RWPE1 (cell line): ENCODE measurements at regions not wholly inside any gene's neighbourhood (a gene's known extent, or its start where the extent isn't known, plus 50 kb on each side); places are given as distances from the start of the nearest gene placed in this dataset.

Experiments used
- CTCF ChIA-PET: fragments of 350-600 bp; sonication (Branson Sonifier 250); formaldehyde crosslinking; extraction: SDS; loops from one replicate; lab custom pipeline; 2021; lab: Yijun Ruan, JAX
- POLR2A ChIA-PET: fragments of 400-600 bp; formaldehyde crosslinking; extraction: SDS; loops from one replicate; lab custom pipeline; 2020; ENCODE audit warnings: antibody characterized with exemption; ENCODE audit not compliant: low non-redundant PET; lab: Yijun Ruan, JAX
- DNase-seq: peaks from one replicate; pipeline ENCODE4 v3.0.0; 2012; ENCODE audit warnings: low spot score
- H3K27ac ChIP-seq: fragments of 450-650 bp; 2 replicates; pipeline ENCODE4 v1.5.1; 2017
- CTCF ChIP-seq: fragments of 450-650 bp; conservative IDR thresholded peaks from 2 replicates; pipeline ENCODE4 v1.5.1; 2017; ENCODE audit warnings: low read depth, mild to moderate bottlenecking

DNA sequence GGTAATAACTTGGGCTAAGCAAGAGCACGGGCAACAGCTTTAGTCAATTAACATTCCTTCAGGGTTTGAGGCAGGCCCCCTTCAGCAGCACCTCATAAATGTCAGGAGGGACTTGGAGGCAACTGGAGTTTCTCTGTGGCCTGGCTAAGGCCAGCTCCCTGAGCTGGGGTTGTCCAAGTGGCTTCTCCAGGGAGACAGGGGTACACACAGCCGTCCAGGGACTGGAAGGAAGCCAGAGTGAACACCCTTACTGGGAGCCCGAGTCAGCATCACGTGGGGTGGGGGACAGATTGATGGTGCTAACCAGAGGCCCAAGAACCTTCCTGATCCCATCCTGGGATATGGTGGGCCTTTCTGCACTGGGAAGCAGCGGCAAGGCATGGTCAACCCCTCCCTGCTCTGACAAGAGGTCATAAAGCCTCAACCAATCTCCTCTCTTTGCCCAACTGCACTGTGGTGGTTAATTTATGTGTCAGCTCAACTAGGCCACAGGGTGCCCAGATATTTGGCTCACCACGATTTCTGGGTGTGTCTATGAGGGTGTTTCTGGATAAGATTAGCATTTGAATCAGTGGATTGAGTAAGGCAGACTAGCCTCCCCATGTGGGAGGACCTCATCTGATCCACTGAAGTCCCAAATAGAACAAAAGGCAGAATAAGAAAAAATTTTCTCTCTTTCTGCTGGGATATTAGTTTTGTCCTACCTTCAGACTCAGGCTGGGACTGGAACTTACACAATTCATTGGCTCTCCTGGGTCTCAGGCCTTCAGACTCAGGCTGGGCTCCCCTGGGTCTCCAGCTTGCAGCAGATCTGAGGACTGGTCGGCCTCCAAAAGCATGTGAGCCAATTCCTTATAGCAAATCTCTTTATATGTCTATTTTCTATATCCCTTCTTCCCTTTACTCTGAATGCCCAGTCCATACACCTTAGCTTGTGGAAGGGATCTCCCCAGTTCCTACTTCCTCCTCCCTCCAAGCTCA lies 127.2 kb upstream of the LARP1 start:
- ChIA-PET POLR2A (no interaction called here), CTCF (interaction anchor here (0.6 to 1.1 kb wide), 2 partner anchors 18 to 267 kb away, joined by 3 read pairs; no protein-coding TSS in a partner anchor)
- TF ChIP-seq CTCF, result no peak
- no peak overlapping the region for H3K27ac ChIP-seq
- no peak for DNase-seq

DNA sequence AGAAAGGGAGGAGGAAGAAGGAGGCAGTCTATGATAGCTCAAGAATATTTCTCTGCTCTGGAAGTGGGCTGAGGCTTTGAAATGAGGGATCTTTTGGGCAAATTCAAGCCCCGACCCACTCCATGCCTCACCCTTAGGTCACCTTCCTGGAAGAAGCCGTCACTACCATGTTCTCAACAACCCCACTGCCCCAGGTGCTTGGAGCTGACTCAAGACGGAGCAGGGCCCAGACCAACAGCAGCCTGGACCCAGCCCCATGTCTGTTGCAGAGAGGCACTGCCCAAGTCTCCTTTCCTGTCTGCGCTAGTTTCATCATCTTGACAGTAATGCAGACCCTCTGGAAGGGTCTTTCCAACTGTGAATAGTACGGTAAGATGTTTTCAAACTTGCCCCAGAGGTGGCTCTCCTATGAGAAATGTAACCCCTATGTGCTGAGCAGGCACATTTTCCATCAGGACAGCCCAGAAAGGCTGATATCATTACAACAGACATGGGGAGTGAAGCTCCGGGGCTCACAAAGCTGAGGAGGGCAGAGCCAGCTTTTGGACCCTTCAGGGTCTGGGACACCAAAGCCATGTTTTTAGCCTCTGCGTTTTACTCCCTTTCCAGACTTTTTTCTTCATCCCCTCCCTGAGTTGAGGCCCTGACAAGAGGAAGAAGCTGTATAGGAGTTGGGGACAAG lies 128.2 kb upstream of the LARP1 start:
- TF ChIP-seq CTCF, result no peak
- no peak overlapping the region for H3K27ac ChIP-seq
- ChIA-PET CTCF (interaction anchor here (1.1 kb wide), 1 partner anchor 131 kb away, joined by 3 read pairs; no protein-coding TSS in a partner anchor), POLR2A (interaction anchor here (0.6 kb wide), 1 partner anchor 126 kb away, joined by 6 read pairs; no protein-coding TSS in a partner anchor)
- no peak for DNase-seq

DNA sequence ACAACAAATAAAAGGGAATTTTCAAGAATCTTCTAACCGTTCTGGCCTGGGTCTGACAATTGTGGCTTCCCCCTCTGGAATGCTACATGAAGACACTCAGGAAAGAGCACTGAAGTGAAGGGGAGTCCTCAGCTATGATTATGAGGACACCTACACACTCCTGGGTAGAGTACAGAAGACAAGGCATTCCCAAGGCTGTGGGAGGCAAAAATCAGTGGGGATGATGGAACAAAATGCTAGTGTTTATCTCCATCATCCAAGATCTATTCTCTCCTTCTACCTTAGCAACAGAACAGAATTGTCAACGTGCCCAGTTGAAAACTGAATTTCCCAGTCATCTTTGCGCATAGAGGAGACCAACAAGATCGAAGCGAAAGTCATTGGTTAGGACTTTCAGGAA lies 130.1 kb upstream of the LARP1 start:
- no peak for TF ChIP-seq CTCF
- no peak for DNase-seq
- POLR2A ChIA-PET, result no interaction called here
- CTCF ChIA-PET, result no interaction called here
- no peak overlapping the region for H3K27ac ChIP-seq

DNA sequence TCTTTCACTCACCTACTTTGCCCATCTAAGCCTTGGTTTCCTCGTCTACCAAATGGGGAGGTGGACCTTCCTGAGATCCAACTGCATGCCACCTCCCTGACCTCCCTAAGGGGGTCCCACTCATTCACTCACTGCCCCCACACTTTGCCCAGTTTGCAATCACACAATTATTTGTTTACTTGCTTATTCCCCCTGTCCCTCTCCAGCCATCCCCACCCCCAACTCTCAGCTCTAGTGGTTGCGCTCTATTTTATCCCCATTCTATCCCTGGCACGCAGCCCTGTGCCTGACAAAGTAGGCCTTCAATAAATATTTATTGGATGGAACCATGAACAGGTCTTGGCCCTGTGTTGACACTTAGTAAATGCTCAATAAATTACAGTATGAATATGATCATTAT lies 130.8 kb upstream of the LARP1 start:
- no peak for DNase-seq
- H3K27ac ChIP-seq, result no peak overlapping the region
- CTCF ChIA-PET, result interaction anchor here (0.6 to 1.0 kb wide), 4 partner anchors 18 to 298 kb away, joined by 3 to 4 read pairs (median 3); no protein-coding TSS in a partner anchor
- no peak for TF ChIP-seq CTCF
- POLR2A ChIA-PET, result no interaction called here

DNA sequence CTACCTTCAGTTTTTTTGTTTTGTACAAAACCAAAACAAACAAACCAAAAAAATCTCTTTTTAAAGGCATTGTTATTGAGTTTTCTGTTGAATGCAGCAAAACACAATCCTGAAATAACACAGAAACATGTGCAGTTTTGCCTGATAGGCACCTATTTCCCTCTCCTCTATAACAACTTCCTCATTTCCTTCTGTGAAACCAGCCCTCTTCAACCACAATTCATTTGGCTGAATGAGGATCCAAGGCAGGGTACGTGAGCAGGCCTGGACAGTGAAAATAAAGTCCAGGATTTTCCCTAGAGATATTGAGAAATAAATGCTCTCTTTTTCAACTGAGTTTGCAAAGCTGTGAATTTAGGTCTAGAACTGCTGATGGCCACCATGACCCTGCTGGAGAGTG lies 134.8 kb upstream of the LARP1 start:
- no peak overlapping the region for H3K27ac ChIP-seq
- DNase-seq, result no peak
- ChIA-PET POLR2A (no interaction called here), CTCF (interaction anchor here (1.0 kb wide), 1 partner anchor 99 kb away, joined by 5 read pairs; no protein-coding TSS in a partner anchor)
- no peak for TF ChIP-seq CTCF

- no peak for TF ChIP-seq CTCF
- POLR2A ChIA-PET, result no interaction called here
- no peak overlapping the region for H3K27ac ChIP-seq
- no peak for DNase-seq
- CTCF ChIA-PET, result interaction anchor here (0.5 to 1.8 kb wide), 3 partner anchors 13 to 125 kb away, joined by 3 to 6 read pairs (median 5); no protein-coding TSS in a partner anchor
These were observed 136.5 kb upstream of the LARP1 start for GRCh38 chr5:154618696-154619095.
